IMR-90 (cell line): ENCODE measurements at regions not wholly inside any gene's neighbourhood (a gene's known extent, or its start where the extent isn't known, plus 50 kb on each side); places are given as distances from the start of the nearest gene placed in this dataset.

Experiments used
- ATAC-seq: fragments of 200-7000 bp; cut with Tn5 transposase; 2 replicates; pipeline ENCODE4 v1.9.1; 2020; ENCODE audit warnings: low read depth, mild to moderate bottlenecking, moderate library complexity
- BruUV-seq: library from RNA; stranded (reverse); fragments of 400-500 nt; replicated peaks from 2 replicates; lab custom pipeline; 2021; lab: Mats Ljungman, UMichigan
- CTCF ChIA-PET: fragments of 300-600 bp; formaldehyde crosslinking; extraction: SDS; loops from one replicate; lab custom pipeline; 2021; ENCODE audit warnings: antibody characterized with exemption; lab: Yijun Ruan, JAX
- POLR2A ChIA-PET: fragments of 300-600 bp; sonication (Branson Sonifier 250); formaldehyde crosslinking; loops from one replicate; lab custom pipeline; 2022; ENCODE audit warnings: antibody characterized with exemption; ENCODE audit not compliant: unreplicated experiment; lab: Charles Lee
- DNase-seq: peaks from one replicate; pipeline ENCODE4 v3.0.0; 2013
- H2AFZ ChIP-seq: replicated peaks from 2 replicates; pipeline ENCODE3; 2013; ENCODE audit warnings: low read length, mild to moderate bottlenecking; ENCODE audit not compliant: poor library complexity
- H2AK5ac ChIP-seq: 2 replicates; pipeline ENCODE4 v1.6.1; 2013; ENCODE audit warnings: low read depth, low read length, inconsistent platforms
- H2AK9ac ChIP-seq: replicated peaks from 2 replicates; pipeline ENCODE3; 2013; ENCODE audit warnings: mild to moderate bottlenecking, low read depth, low read length, moderate library complexity; ENCODE audit not compliant: poor library complexity
- H2BK120ac ChIP-seq: 2 replicates; pipeline ENCODE4 v1.6.1; 2013; ENCODE audit warnings: low read depth, low read length, inconsistent platforms
- H2BK15ac ChIP-seq: 3 replicates; pipeline ENCODE4 v1.6.1; 2013; ENCODE audit warnings: low read depth, low read length, inconsistent platforms
- H2BK20ac ChIP-seq: 2 replicates; pipeline ENCODE4 v1.6.1; 2013; ENCODE audit warnings: low read depth, mild to moderate bottlenecking, inconsistent platforms, low read length, moderate library complexity
- H2BK5ac ChIP-seq: 2 replicates; pipeline ENCODE4 v1.6.1; 2013; ENCODE audit warnings: mild to moderate bottlenecking, low read depth, low read length, inconsistent platforms; ENCODE audit not compliant: poor library complexity, severe bottlenecking
- H3K14ac ChIP-seq: replicated peaks from 2 replicates; pipeline ENCODE4 v1.6.1; 2013; ENCODE audit warnings: low read depth, low read length, inconsistent platforms
- H3K18ac ChIP-seq: 2 replicates; pipeline ENCODE4 v1.6.1; 2013; ENCODE audit warnings: low read depth, low read length, control low read depth
- H3K23ac ChIP-seq: 2 replicates; pipeline ENCODE4 v1.6.1; 2013; ENCODE audit warnings: low read depth, low read length, inconsistent platforms
- H3K27ac ChIP-seq: 2 replicates; pipeline ENCODE4 v1.5.1; 2013; ENCODE audit warnings: mild to moderate bottlenecking, control low read depth, low read length; ENCODE audit not compliant: insufficient read depth
- H3K27me3 ChIP-seq: 2 replicates; pipeline ENCODE4 v1.6.1; 2013; ENCODE audit warnings: low read length; ENCODE audit not compliant: control insufficient read depth, insufficient read depth
- H3K36me3 ChIP-seq: 2 replicates; pipeline ENCODE4 v1.6.1; 2013; ENCODE audit warnings: low read length, mixed read lengths; ENCODE audit not compliant: control insufficient read depth, insufficient read depth
- H3K4ac ChIP-seq: 2 replicates; pipeline ENCODE4 v1.6.1; 2013; ENCODE audit warnings: low read depth, low read length, inconsistent platforms
- H3K4me1 ChIP-seq: 2 replicates; pipeline ENCODE4 v1.6.1; 2013; ENCODE audit warnings: low read length, mixed read lengths; ENCODE audit not compliant: control insufficient read depth, insufficient read depth
- H3K4me2 ChIP-seq: 2 replicates; pipeline ENCODE4 v1.6.1; 2013; ENCODE audit warnings: low read depth, mild to moderate bottlenecking, control low read depth, low read length, moderate library complexity
- H3K4me3 ChIP-seq: 2 replicates; pipeline ENCODE4 v1.5.1; 2013; ENCODE audit warnings: low read depth, mild to moderate bottlenecking, control low read depth, low read length, moderate library complexity; ENCODE audit not compliant: insufficient read depth
- H3K56ac ChIP-seq: 2 replicates; pipeline ENCODE4 v1.6.1; 2013; ENCODE audit warnings: low read length, inconsistent platforms; ENCODE audit not compliant: insufficient read depth; ENCODE audit errors: extremely low read depth
- H3K79me1 ChIP-seq, 2 experiments: 2 replicates each; pipeline ENCODE4 v1.6.1; 2013; ENCODE audit warnings: low read length in 2 of 2, inconsistent platforms in 1 of 2, low read depth in 1 of 2
- H3K9ac ChIP-seq: 2 replicates; pipeline ENCODE4 v1.6.1; 2013; ENCODE audit warnings: low read depth, low read length, control low read depth
- H3K9me1 ChIP-seq: 2 replicates; pipeline ENCODE4 v1.6.1; 2013; ENCODE audit warnings: low read length, inconsistent platforms; ENCODE audit not compliant: insufficient read depth
- H3K9me3 ChIP-seq: 2 replicates; pipeline ENCODE4 v1.6.1; 2013; ENCODE audit warnings: low read length; ENCODE audit not compliant: control insufficient read depth, insufficient read depth
- H4K20me1 ChIP-seq: 2 replicates; pipeline ENCODE4 v1.6.1; 2013; ENCODE audit warnings: low read length, inconsistent platforms; ENCODE audit not compliant: insufficient read depth
- H4K5ac ChIP-seq: 2 replicates; pipeline ENCODE4 v1.6.1; 2013; ENCODE audit warnings: mild to moderate bottlenecking, low read depth, low read length, control low read depth
- H4K8ac ChIP-seq, 2 experiments: 2 replicates each; pipeline ENCODE4 v1.6.1; 2013; ENCODE audit warnings: low read depth in 2 of 2, low read length in 2 of 2, control low read depth in 1 of 2, inconsistent platforms in 1 of 2
- H4K91ac ChIP-seq: 2 replicates; pipeline ENCODE4 v1.6.1; 2013; ENCODE audit warnings: low read depth, low read length, inconsistent platforms; ENCODE audit not compliant: insufficient read depth
- CTCF ChIP-seq: conservative IDR thresholded peaks from 2 replicates; pipeline ENCODE4 v1.5.1; 2012; ENCODE audit warnings: mild to moderate bottlenecking, low read depth, low read length, improper control_type of control experiment
- MXI1 ChIP-seq: IDR thresholded peaks from 2 replicates; pipeline ENCODE4 v1.6.1; 2012; ENCODE audit warnings: low read depth, mild to moderate bottlenecking, low read length, moderate library complexity, borderline replicate concordance
- WGBS, 2 experiments: methylation state at CpG; one replicate each; pipeline versions ENCODE4 v1.1.5 to v1.1.7; 2013; ENCODE audit warnings: missing lambda C conversion rate in 2 of 2; ENCODE audit not compliant: insufficient read length in 1 of 2; ENCODE audit errors: extremely low coverage in 2 of 2; 5-methylcytosine and 5-hydroxymethylcytosine counted together
- dilution Hi-C: fragments of 300-500 bp; cut with HindIII; formaldehyde crosslinking; loops from one replicate; pipeline ENCODE4 v1.14.3; 2018; ENCODE audit warnings: low sequenced_read_pairs; ENCODE audit not compliant: unreplicated experiment
- in situ Hi-C: fragments of 300-500 bp; cut with MboI; formaldehyde crosslinking; loops from 3 replicates; pipeline ENCODE4 v1.14.3; 2019; ENCODE audit warnings: low sequenced_read_pairs, inconsistent platforms, mixed read lengths
- intact Hi-C: fragments of 100-400 bp; cut with micrococcal nuclease; formaldehyde crosslinking; loops from 2 replicates; pipeline ENCODE4 v1.10.0; 2022

GRCh38 chr17:30716461-30717290 is 107.8 kb downstream of the CRLF3 start:
- no peak overlapping the region for H3K18ac ChIP-seq
- ATAC-seq: no peak

More at GRCh38 chr17:30716461-30717290, 107.8 kb downstream of the CRLF3 start:
- Histone ChIP-seq H3K56ac (no peak overlapping the region), H3K9me3 (no peaks in the 10 kb centered on the region), H3K9ac (no peak overlapping the region), H3K4me3 (no peak overlapping the region), H2AFZ (no peak overlapping the region), H2AK5ac (no peak overlapping the region), H4K8ac (no peak overlapping the region), H3K4me2 (no peak overlapping the region), H2AK9ac (no peak overlapping the region), H3K4me1 (no peaks in the 10 kb centered on the region), H3K27ac (no peak overlapping the region), H2BK20ac (no peak overlapping the region), H4K5ac (no peak overlapping the region), H3K9me1 (no peaks in the 10 kb centered on the region), H2BK5ac (no peak overlapping the region), H3K79me1 (peaks cover 6 to 25% of the 10 kb centered on the region in 2 experiments), H3K14ac (no peak overlapping the region), H4K91ac (no peak overlapping the region), H3K4ac (no peak overlapping the region), H3K23ac (no peak overlapping the region), H4K20me1 (peaks cover 27% of the 10 kb centered on the region), H3K36me3 (no peaks in the 10 kb centered on the region), H2BK120ac (no peak overlapping the region), H2BK15ac (no peak overlapping the region), H3K27me3 (no peaks in the 10 kb centered on the region)
- dilution Hi-C loops: no loop called here
- peak; percentile 16 for DNase-seq
- WGBS, 2 experiments: 90% methylated on average over 14 of the region's 17 CpGs; no CpG with 5 or more reads in 1 of the 2 experiments
- TF ChIP-seq MXI1 (no peak), CTCF (peak; percentile 24; the same call in 1 of the 2 replicates)
- no TSS peak for BruUV-seq
- in situ Hi-C loops: loop anchor here (5.0 to 25.0 kb wide), 2 partner anchors 239 to 404 kb away; partner anchors contain the start of gene GOSR1
- POLR2A ChIA-PET: no interaction called here
- intact Hi-C loops: no loop called here
- CTCF ChIA-PET: no interaction called here
